Neural cell (in vitro differentiated cells): ENCODE measurements at regions not wholly inside any gene's neighbourhood (a gene's known extent, or its start where the extent isn't known, plus 50 kb on each side); places are given as distances from the start of the nearest gene placed in this dataset.

Source experiments
- CTCF ChIP-seq: fragments of 450-650 bp; IDR thresholded peaks from 2 replicates; pipeline ENCODE4 v1.5.1; 2014; ENCODE audit warnings: antibody characterized with exemption, mild to moderate bottlenecking, moderate library complexity; ENCODE audit not compliant: poor library complexity, severe bottlenecking
- EZH2 ChIP-seq: fragments of 200-600, 300-800 bp; shearing (Covaris generic), sonication (generic); IDR thresholded peaks from 2 replicates; pipeline ENCODE4 v1.6.1; 2014; ENCODE audit warnings: antibody characterized with exemption, low read length, borderline replicate concordance, mild to moderate bottlenecking; ENCODE audit not compliant: insufficient read depth, poor library complexity, severe bottlenecking
- MXI1 ChIP-seq: fragments of 450-650 bp; conservative IDR thresholded peaks from 2 replicates; pipeline ENCODE4 v1.6.1; 2014; ENCODE audit warnings: antibody characterized with exemption, mild to moderate bottlenecking; ENCODE audit not compliant: poor library complexity, severe bottlenecking
- POLR2AphosphoS5 ChIP-seq: IDR thresholded peaks from 2 replicates; pipeline ENCODE4 v1.6.1; 2012
- RAD21 ChIP-seq: fragments of 450-650 bp; conservative IDR thresholded peaks from 2 replicates; pipeline ENCODE4 v1.6.1; 2014; ENCODE audit warnings: antibody characterized with exemption, mild to moderate bottlenecking, moderate library complexity

GRCh38 chr2:144333143-144333555 lies 186.8 kb downstream of the ZEB2 start:
- no peak for TF ChIP-seq CTCF
- TF ChIP-seq EZH2 = no peak
- no peak for TF ChIP-seq POLR2AphosphoS5
- TF ChIP-seq RAD21 = no peak
- no peak for TF ChIP-seq MXI1
